Natural killer cell (primary cell): ENCODE measurements at regions not wholly inside any gene's neighbourhood (a gene's known extent, or its start where the extent isn't known, plus 50 kb on each side); places are given as distances from the start of the nearest gene placed in this dataset.

Experiments used
- ATAC-seq, 3 donors: fragments of 150-1000 bp in 2 of 3; fragments of 200-7000 bp in 1 of 3; cut with Tn5 transposase; 1 replicate in 1 of 3; 2 replicates in 2 of 3; pipeline ENCODE4 v1.10.0; 2021; ENCODE audit warnings: mild to moderate bottlenecking in 2 of 3, moderate library complexity in 2 of 3
- DNase-seq, 2 donors: peaks; one replicate each; pipeline versions ENCODE4 v3.0.0 to v3.0.0-alpha.2; 2013 to 2021; ENCODE audit warnings: mixed read lengths in 1 of 2
- H3K27ac ChIP-seq: one replicate; pipeline ENCODE4 v1.5.1; 2013; ENCODE audit warnings: mild to moderate bottlenecking, low read length
- H3K27me3 ChIP-seq: one replicate; pipeline ENCODE4 v1.6.1; 2013; ENCODE audit warnings: low read length; ENCODE audit not compliant: control insufficient read depth, insufficient read depth
- H3K36me3 ChIP-seq: one replicate; pipeline ENCODE4 v1.6.1; 2013; ENCODE audit warnings: low read length; ENCODE audit not compliant: control insufficient read depth, insufficient read depth
- H3K4me1 ChIP-seq: one replicate; pipeline ENCODE4 v1.6.1; 2013; ENCODE audit warnings: low read length; ENCODE audit not compliant: control insufficient read depth, insufficient read depth
- H3K4me3 ChIP-seq: one replicate; pipeline ENCODE4 v1.5.1; 2013; ENCODE audit warnings: low read length
- H3K9me3 ChIP-seq: one replicate; pipeline ENCODE4 v1.6.1; 2013; ENCODE audit warnings: low read length; ENCODE audit not compliant: control insufficient read depth, insufficient read depth
- H3K27ac Mint-ChIP-seq, 2 donors: one replicate each; pipeline ENCODE4 v1.8.0; 2022; ENCODE audit warnings: mild to moderate bottlenecking in 2 of 2, mixed read lengths in 2 of 2, moderate library complexity in 1 of 2
- H3K27me3 Mint-ChIP-seq, 2 donors: one replicate each; pipeline ENCODE4 v1.8.0; 2022; ENCODE audit warnings: low read depth in 2 of 2, mixed read lengths in 2 of 2
- H3K36me3 Mint-ChIP-seq: one replicate; pipeline ENCODE4 v1.8.0; 2022; ENCODE audit warnings: mixed read lengths
- H3K4me1 Mint-ChIP-seq, 2 donors: one replicate each; pipeline ENCODE4 v1.8.0; 2022; ENCODE audit warnings: mixed read lengths in 2 of 2
- H3K4me3 Mint-ChIP-seq: one replicate; pipeline ENCODE4 v1.8.0; 2022; ENCODE audit warnings: mild to moderate bottlenecking, moderate library complexity, mixed read lengths
- H3K9me3 Mint-ChIP-seq, 2 donors: one replicate each; pipeline ENCODE4 v1.8.0; 2022; ENCODE audit warnings: mixed read lengths in 2 of 2
- WGBS: methylation state at CpG from one replicate; pipeline ENCODE4 v1.1.7; 2013; ENCODE audit warnings: missing lambda C conversion rate; ENCODE audit not compliant: insufficient coverage; 5-methylcytosine and 5-hydroxymethylcytosine counted together
- intact Hi-C: fragments of 100-400 bp; cut with micrococcal nuclease; formaldehyde crosslinking; loops from one replicate; pipeline ENCODE4 v1.14.2; 2022
- TF ChIP-seq, protein P1 (sequence below): fragments of 200-600 bp; IDR thresholded peaks from one replicate; pipeline ENCODE4 v1.8.0; 2022; ENCODE audit warnings: antibody characterized with exemption

DNA sequence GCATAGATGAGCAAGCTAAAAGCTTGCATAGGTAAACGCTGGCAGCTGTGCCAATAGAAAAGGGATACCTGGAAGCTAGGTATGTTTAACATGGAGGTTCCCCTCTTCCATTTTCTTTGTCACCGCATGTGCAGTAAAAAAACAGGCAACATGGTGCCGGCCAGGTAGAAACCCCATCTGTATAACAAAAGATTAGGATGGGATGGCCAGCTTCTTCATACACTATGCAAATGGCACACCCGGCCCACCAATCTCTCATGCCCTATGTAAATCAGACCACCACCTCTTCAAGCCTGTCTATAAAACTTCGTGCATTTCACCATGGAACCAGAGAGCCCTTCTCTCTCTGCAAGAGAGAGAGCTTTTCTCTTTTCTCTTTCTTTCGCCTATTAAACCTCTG is 224.3 kb upstream of the P2RY1 start:
- Mint-ChIP-seq H3K36me3 (no peaks in the 10 kb centered on the region), H3K4me3 (no peak overlapping the region), H3K9me3 (no peaks in the 10 kb centered on the region), H3K27me3 (peaks cover 0 to 4% of the 10 kb centered on the region in 2 donors), H3K27ac (no peak overlapping the region), H3K4me1 (no peaks in the 10 kb centered on the region)
- Histone ChIP-seq H3K9me3 (no peaks in the 10 kb centered on the region), H3K4me1 (no peaks in the 10 kb centered on the region), H3K4me3 (no peak overlapping the region), H3K27ac (no peak overlapping the region), H3K27me3 (no peaks in the 10 kb centered on the region), H3K36me3 (no peaks in the 10 kb centered on the region)
- 94% methylated on average over 6 of the region's 6 CpGs for WGBS
- no peak for DNase-seq
- TF ChIP-seq, protein P1, sequence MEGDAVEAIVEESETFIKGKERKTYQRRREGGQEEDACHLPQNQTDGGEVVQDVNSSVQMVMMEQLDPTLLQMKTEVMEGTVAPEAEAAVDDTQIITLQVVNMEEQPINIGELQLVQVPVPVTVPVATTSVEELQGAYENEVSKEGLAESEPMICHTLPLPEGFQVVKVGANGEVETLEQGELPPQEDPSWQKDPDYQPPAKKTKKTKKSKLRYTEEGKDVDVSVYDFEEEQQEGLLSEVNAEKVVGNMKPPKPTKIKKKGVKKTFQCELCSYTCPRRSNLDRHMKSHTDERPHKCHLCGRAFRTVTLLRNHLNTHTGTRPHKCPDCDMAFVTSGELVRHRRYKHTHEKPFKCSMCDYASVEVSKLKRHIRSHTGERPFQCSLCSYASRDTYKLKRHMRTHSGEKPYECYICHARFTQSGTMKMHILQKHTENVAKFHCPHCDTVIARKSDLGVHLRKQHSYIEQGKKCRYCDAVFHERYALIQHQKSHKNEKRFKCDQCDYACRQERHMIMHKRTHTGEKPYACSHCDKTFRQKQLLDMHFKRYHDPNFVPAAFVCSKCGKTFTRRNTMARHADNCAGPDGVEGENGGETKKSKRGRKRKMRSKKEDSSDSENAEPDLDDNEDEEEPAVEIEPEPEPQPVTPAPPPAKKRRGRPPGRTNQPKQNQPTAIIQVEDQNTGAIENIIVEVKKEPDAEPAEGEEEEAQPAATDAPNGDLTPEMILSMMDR: no peak
- no peak for ATAC-seq
- intact Hi-C loops: no loop called here

DNA sequence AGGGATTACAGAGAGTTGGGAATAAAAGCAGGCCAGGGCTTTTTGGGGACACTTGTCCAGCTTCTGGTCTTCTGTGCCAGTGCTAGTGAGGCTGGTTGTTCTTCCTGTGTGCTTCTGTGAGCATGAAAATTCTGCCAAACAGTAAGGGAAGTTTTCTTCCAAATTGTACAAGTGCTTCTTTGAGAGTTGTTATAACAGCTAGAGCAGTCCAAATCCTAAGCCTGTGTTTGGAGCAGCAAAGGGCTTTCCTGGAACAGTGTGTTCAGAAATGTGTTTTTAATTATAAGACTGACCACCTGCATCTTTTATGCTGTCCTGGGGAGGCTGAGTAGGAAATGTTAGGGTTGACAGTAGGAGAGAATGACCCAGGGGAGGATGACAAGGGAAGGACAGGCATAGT is 223.0 kb upstream of the P2RY1 start:
- intact Hi-C loops: no loop called here
- Histone ChIP-seq H3K9me3 (no peaks in the 10 kb centered on the region), H3K36me3 (no peaks in the 10 kb centered on the region), H3K4me3 (no peak overlapping the region), H3K27ac (no peak overlapping the region), H3K27me3 (no peaks in the 10 kb centered on the region), H3K4me1 (no peaks in the 10 kb centered on the region)
- Mint-ChIP-seq H3K4me3 (no peak overlapping the region), H3K36me3 (no peaks in the 10 kb centered on the region), H3K27ac (no peak overlapping the region), H3K9me3 (no peaks in the 10 kb centered on the region), H3K27me3 (peaks cover 0 to 4% of the 10 kb centered on the region in 2 donors), H3K4me1 (no peaks in the 10 kb centered on the region)
- DNase-seq (no peak), ATAC-seq (no peak)
- TF ChIP-seq, protein P1: no peak

DNA sequence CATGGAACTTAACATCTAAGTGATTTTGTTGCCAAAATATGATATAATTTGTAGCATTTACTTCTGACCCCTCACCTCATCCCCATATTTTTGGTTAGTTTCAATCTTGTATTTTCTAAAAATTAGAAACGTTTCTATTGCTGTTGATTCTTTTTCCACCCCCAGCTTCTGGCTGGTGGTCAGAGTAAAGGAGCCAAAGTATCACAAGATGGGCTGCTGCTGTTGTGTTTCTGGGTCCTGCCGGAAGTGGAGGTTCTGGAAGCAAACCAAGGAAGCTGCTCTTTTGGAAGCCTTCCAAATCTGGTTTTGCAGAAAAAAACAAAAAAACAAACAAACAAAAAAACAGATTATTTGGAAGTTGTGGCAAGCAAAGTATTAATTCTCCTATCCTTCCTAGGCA is 221.1 kb upstream of the P2RY1 start:
- 95% methylated on average over 2 of the region's 2 CpGs for WGBS

DNA sequence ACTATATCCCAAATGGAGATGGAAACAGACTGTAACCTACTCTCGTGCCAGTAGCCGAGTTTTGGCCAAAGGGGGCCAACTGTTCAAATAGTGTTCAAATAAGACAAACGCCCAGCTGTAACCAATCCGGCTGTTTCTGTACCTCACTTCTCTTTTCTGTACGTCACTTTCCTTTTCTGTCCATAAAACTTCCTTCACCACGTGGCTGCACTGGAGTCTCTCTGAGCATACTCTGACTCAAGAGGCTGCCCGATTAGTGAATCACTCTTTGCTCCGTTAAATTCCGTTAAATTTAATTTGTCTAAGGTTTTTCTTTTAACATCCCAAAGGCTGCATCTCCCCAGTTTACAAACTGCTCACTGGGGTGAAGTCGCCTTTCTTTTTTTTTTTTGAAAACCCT is 219.2 kb upstream of the P2RY1 start:
- H3K27ac ChIP-seq: no peak overlapping the region
- H3K27me3 ChIP-seq: no peaks in the 10 kb centered on the region
- no peaks in the 10 kb centered on the region for H3K4me1 Mint-ChIP-seq
- no peak overlapping the region for H3K4me3 ChIP-seq
- no peak overlapping the region for H3K4me3 Mint-ChIP-seq
- H3K9me3 Mint-ChIP-seq: no peaks in the 10 kb centered on the region
- DNase-seq (no peak), ATAC-seq (no peak)
- no peak overlapping the region for H3K27ac Mint-ChIP-seq
- H3K9me3 ChIP-seq: no peaks in the 10 kb centered on the region
- no peaks in the 10 kb centered on the region for H3K36me3 ChIP-seq
- no peaks in the 10 kb centered on the region for H3K36me3 Mint-ChIP-seq
- peaks cover 0 to 3% of the 10 kb centered on the region in 2 donors for H3K27me3 Mint-ChIP-seq
- no peaks in the 10 kb centered on the region for H3K4me1 ChIP-seq
- intact Hi-C loops: no loop called here
- WGBS: 77% methylated on average over 10 of the region's 10 CpGs
- TF ChIP-seq, protein P1: no peak

More for the DNA sequence above, 221.1 kb upstream of the P2RY1 start:
- Histone ChIP-seq H3K27ac (no peak overlapping the region), H3K9me3 (no peaks in the 10 kb centered on the region), H3K27me3 (no peaks in the 10 kb centered on the region), H3K4me3 (no peak overlapping the region), H3K4me1 (no peaks in the 10 kb centered on the region), H3K36me3 (no peaks in the 10 kb centered on the region)
- Mint-ChIP-seq H3K27me3 (peaks cover 0 to 4% of the 10 kb centered on the region in 2 donors), H3K9me3 (no peaks in the 10 kb centered on the region), H3K4me3 (no peak overlapping the region), H3K27ac (no peak overlapping the region), H3K36me3 (no peaks in the 10 kb centered on the region), H3K4me1 (no peaks in the 10 kb centered on the region)
- intact Hi-C loops: no loop called here
- ATAC-seq: no peak
- TF ChIP-seq, protein P1: no peak
- no peak for DNase-seq
